ENCODE measurements at regions not wholly inside any gene's neighbourhood (a gene's known extent, or its start where the extent isn't known, plus 50 kb on each side); places are given as distances from the start of the nearest gene placed in this dataset.

GRCh38 chr13:58921129-58921528 is 1242.6 kb downstream of the DIAPH3 start:
- TF ChIP-seq POLR2A (IDR thresholded peaks at IDR 0.05; ENCODE audit: low read depth, low read length) (no peak), SPI1 (IDR thresholded peaks at IDR 0.05; ENCODE audit: low read depth, low read length) (no peak), POLR2AphosphoS5 (IDR thresholded peaks at IDR 0.05; ENCODE audit: low read depth, low read length) (no peak), POU2F2 (IDR thresholded peaks at IDR 0.05; ENCODE audit: low read depth, low read length) (no peak), TAF1 (IDR thresholded peaks at IDR 0.05; ENCODE audit: low read depth, low read length) (no peak)

Measured in GM12891 (cell line).